Loucy (cell line): ENCODE measurements at regions not wholly inside any gene's neighbourhood (a gene's known extent, or its start where the extent isn't known, plus 50 kb on each side); places are given as distances from the start of the nearest gene placed in this dataset.

Experiments
- CTCF ChIP-seq: fragments of 200-600 bp; sonication (generic); conservative IDR thresholded peaks from 2 replicates; pipeline ENCODE4 v1.5.1; 2014; ENCODE audit warnings: mild to moderate bottlenecking, antibody characterized with exemption, low read length
- EZH2phosphoT487 ChIP-seq: fragments of 200-600 bp; IDR thresholded peaks from 2 replicates; pipeline ENCODE4 v1.6.1; 2018; ENCODE audit warnings: antibody characterized with exemption, mild to moderate bottlenecking, moderate library complexity, borderline replicate concordance

- TF ChIP-seq CTCF (no peak), EZH2phosphoT487 (no peak)
Observed at GRCh38 chr7:1348823-1349335, 110.4 kb downstream of the MICALL2 start.
